Cardiac fibroblast (primary cell): ENCODE measurements at regions not wholly inside any gene's neighbourhood (a gene's known extent, or its start where the extent isn't known, plus 50 kb on each side); places are given as distances from the start of the nearest gene placed in this dataset.

Source experiments
- DNase-seq, 2 donors: peaks; one replicate each; pipeline versions ENCODE4 v3.0.0 to v3.0.0-alpha.2; 2010; ENCODE audit warnings: low read depth in 2 of 2
- H3K4me3 ChIP-seq, 2 donors: replicated peaks in 1 of 2; 1 replicate in 1 of 2; 2 replicates in 1 of 2; pipeline ENCODE4 v1.5.1; 2011; ENCODE audit warnings: low read depth in 2 of 2, low read length in 2 of 2, mild to moderate bottlenecking in 2 of 2, moderate library complexity in 1 of 2
- TF ChIP-seq, protein P1 (sequence below): IDR thresholded peaks from one replicate; pipeline ENCODE4 v1.5.1; 2011; ENCODE audit warnings: low read depth, mild to moderate bottlenecking, low read length, inconsistent platforms

DNA sequence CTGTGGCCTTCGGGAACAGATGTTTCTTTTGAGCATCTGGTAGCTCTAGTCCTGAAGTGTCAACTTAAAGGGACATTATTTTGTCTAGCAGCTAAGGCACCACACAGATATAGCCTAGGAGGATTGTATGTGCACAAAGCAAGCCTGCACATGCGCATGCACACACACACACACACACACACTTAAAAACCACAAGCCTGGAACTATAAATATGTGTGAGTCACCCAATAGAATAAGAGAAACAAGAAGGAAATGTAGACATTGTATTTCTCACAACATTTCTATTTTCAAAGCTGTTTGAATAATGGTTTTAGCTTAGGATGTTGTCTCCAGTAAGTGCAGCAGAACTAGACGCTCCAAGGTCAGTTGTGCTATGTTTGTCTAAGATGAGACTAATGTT is 516.5 kb downstream of the SUCLA2 start:
- peak; percentile 56 for DNase-seq
- TF ChIP-seq, protein P1, sequence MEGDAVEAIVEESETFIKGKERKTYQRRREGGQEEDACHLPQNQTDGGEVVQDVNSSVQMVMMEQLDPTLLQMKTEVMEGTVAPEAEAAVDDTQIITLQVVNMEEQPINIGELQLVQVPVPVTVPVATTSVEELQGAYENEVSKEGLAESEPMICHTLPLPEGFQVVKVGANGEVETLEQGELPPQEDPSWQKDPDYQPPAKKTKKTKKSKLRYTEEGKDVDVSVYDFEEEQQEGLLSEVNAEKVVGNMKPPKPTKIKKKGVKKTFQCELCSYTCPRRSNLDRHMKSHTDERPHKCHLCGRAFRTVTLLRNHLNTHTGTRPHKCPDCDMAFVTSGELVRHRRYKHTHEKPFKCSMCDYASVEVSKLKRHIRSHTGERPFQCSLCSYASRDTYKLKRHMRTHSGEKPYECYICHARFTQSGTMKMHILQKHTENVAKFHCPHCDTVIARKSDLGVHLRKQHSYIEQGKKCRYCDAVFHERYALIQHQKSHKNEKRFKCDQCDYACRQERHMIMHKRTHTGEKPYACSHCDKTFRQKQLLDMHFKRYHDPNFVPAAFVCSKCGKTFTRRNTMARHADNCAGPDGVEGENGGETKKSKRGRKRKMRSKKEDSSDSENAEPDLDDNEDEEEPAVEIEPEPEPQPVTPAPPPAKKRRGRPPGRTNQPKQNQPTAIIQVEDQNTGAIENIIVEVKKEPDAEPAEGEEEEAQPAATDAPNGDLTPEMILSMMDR: no peak
- H3K4me3 ChIP-seq: no peak overlapping the region

DNA sequence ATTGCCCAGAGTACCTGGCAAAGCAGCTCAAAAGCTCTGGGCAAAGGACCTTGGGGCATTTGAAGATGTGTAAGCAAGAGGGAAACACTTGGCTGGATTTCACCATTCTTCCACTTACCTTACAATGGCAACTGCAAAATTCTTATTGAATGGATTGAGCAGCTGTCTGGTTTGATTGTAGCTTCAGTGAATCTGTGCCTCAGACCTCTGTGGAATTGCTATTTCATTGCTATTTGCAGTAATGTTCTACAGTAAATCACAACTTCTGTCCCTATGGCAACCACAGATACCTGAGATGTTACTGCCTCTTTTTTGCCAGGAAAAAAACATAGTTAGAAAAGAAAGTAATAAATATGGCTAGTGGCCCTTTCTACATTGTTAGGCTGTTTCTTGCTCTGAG is 519.5 kb downstream of the SUCLA2 start:
- no peak for DNase-seq
- no peak overlapping the region for H3K4me3 ChIP-seq
- TF ChIP-seq, protein P1: no peak

DNA sequence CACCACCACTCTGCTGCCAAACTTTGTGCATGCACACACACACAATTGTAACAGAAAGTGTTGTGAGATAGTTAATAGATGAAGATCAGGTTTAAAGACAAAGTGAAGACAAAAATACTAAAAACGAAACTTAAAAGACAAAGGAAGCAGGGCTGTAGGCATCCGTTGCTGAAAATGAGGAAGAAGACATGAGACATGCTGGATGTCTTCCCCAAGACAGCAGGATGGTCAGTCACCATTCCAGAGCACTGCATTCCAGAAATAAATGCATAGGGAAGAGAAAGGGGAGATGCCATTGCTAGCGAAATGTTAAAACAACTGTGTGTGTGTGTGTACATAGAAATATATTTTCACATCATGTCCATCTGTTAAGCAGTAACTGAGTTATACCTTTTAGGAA is 520.1 kb downstream of the SUCLA2 start:
- no peak for DNase-seq
- H3K4me3 ChIP-seq: no peak overlapping the region
- TF ChIP-seq, protein P1: no peak

DNA sequence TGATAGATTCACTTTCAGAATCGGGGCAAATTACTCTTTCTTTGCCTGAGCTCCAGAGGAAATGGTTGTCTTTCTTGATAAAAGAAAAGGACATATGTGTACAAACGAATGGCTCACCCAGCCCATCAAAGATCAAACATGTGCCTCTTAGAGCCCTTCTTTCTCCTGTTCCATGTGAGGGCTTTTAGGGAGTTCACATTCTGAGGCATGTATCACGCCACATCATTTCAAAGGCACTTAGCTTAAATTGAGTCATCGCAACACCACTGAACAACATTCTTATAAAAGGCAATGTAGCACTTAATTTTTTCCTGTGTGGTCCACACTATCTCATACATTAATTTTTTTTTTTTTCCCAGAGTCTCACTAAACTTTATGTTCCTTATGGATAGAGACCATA is 521.0 kb downstream of the SUCLA2 start:
- TF ChIP-seq, protein P1: no peak
- no peak overlapping the region for H3K4me3 ChIP-seq
- DNase-seq: peak; percentile 65 to 81

DNA sequence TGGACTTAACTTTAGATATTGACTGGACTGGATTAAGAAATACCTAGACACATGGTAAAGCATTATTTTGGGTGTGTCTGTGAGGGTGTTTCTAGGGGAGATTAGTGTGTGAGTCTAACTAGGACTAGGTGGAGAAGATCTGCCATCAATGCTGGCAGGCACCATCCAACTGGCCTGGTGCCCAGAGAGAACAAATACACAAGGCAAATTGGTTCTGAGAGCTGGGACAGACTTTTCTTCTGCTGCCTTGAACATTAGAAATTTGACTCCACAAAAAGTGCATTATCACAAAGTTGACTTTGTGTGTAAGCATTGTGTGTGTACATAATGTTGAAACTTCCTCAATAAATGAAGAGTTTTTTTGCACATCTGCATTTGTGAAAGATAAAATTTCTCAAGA is 522.1 kb downstream of the SUCLA2 start:
- TF ChIP-seq, protein P1: no peak
- H3K4me3 ChIP-seq: no peak overlapping the region
- DNase-seq: peak in 1 of 2 donors; percentile 24

DNA sequence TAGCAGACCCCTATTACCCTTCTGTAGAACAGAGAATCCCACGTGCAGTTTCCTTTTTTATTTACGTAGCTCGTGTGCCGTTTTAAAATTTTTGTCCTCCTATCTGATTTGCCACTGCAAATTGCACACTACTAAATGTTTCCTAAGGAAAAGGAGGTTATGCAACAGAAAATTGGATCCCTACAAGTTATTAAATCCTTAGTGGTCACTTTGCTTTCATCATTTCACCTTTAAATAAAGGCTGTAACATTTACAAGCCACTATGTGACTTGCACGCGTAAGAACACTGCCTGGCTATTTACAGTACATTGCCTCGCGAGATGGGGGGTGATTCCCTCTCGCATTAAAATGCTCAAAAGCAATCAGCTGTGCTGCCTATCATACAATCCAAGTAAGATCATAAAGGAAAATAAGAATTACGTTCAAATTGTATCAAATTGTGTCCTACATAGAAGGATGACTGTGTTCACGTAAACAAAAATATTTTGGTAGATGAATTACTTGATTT is 525.6 kb downstream of the SUCLA2 start:
- DNase-seq: no peak
- TF ChIP-seq, protein P1: no peak
- H3K4me3 ChIP-seq: no peak overlapping the region

DNA sequence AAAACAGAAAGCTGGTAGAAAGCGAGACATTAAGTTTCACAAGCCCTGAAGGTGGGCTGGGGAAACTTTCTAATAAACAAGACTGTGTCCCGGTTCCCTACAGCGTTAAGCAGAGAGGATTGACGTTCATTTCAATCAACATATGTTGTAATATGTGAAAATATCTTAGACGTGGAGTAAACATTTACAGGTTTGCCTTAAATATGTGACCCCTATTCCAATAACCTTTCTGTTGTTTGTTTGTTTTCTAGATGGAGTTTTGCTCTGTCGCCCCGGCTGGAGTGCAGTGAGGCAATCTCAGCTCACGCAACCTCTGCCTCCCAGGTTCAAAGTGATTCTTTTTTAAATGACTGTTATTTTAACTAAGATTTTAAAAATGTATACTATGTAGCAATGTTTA is 526.2 kb downstream of the SUCLA2 start:
- no peak overlapping the region for H3K4me3 ChIP-seq
- DNase-seq: no peak
- TF ChIP-seq, protein P1: no peak
